KMS-11 (cell line): ENCODE measurements at regions not wholly inside any gene's neighbourhood (a gene's known extent, or its start where the extent isn't known, plus 50 kb on each side); places are given as distances from the start of the nearest gene placed in this dataset.

Experiments used
- H2AFZ ChIP-seq: fragments of 200-600 bp; sonication (generic); 2 replicates; pipeline ENCODE4 v1.6.1; 2016; ENCODE audit warnings: antibody characterized with exemption, mixed run types, low read depth
- H3K27ac ChIP-seq: fragments of 200-600 bp; sonication (generic); 2 replicates; pipeline ENCODE4 v1.6.1; 2016; ENCODE audit warnings: mild to moderate bottlenecking, mixed run types
- H3K27me3 ChIP-seq: fragments of 200-600 bp; sonication (generic); 2 replicates; pipeline ENCODE4 v1.6.1; 2017; ENCODE audit warnings: mild to moderate bottlenecking, low read depth, mixed run types, moderate library complexity; ENCODE audit not compliant: insufficient read depth
- H3K36me3 ChIP-seq: fragments of 200-600 bp; sonication (generic); 2 replicates; pipeline ENCODE4 v1.6.1; 2017; ENCODE audit warnings: mild to moderate bottlenecking, mixed run types; ENCODE audit not compliant: insufficient read depth
- H3K4me1 ChIP-seq: fragments of 200-600 bp; sonication (generic); 2 replicates; pipeline ENCODE4 v1.6.1; 2016; ENCODE audit warnings: mild to moderate bottlenecking, low read depth, mixed run types; ENCODE audit not compliant: poor library complexity, severe bottlenecking
- H3K4me2 ChIP-seq: fragments of 200-600 bp; sonication (generic); 2 replicates; pipeline ENCODE4 v1.7.0; 2016; ENCODE audit warnings: mild to moderate bottlenecking, mixed run types
- H3K4me3 ChIP-seq: fragments of 200-600 bp; sonication (generic); IDR thresholded peaks from 2 replicates; pipeline ENCODE4 v1.6.1; 2017; ENCODE audit warnings: low read depth, low read length, mixed read lengths; ENCODE audit not compliant: insufficient read depth
- H3K79me2 ChIP-seq: fragments of 200-600 bp; sonication (generic); 2 replicates; pipeline ENCODE4 v1.6.1; 2016; ENCODE audit warnings: low read depth, mixed run types; ENCODE audit not compliant: insufficient read depth
- H3K9ac ChIP-seq: fragments of 200-600 bp; sonication (generic); 2 replicates; pipeline ENCODE4 v1.6.1; 2016; ENCODE audit warnings: mild to moderate bottlenecking, mixed run types
- H4K20me1 ChIP-seq: fragments of 200-600 bp; sonication (generic); 2 replicates; pipeline ENCODE4 v1.6.1; 2016; ENCODE audit warnings: mild to moderate bottlenecking, mixed run types; ENCODE audit not compliant: insufficient read depth
- TF ChIP-seq, protein P1 (sequence below): fragments of 200-600 bp; sonication (generic); conservative IDR thresholded peaks from 2 replicates; pipeline ENCODE4 v1.6.1; 2017; ENCODE audit warnings: low read depth, mild to moderate bottlenecking, antibody characterized with exemption, low read length, moderate library complexity, mixed read lengths

DNA sequence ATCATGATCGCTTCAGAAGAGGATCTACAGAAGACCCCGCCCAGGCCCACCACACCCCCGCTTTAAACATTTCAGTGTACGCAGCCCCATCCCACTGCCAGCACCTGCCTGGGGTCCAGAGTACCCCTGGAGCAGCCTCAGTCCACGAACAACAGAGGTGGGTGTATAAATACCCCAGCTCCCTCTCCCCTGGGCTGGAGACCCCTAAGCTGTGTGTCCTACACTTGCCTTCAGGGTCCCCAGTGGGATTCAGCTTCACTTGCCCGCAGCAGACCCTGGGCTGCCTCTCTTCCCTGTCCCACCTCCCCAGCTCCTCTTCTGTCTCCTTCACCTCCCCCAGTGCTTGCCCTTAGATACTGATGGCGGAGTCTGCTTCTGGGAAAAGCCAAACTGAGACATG lies 105.7 kb downstream of the RBFOX3 start:
- H3K27me3 ChIP-seq, result peaks cover 98% of the 10 kb centered on the region
- no peaks in the 10 kb centered on the region for H3K4me1 ChIP-seq
- no peaks in the 10 kb centered on the region for H3K36me3 ChIP-seq
- no peak overlapping the region for H3K4me2 ChIP-seq
- H3K9ac ChIP-seq, result no peak overlapping the region
- no peak overlapping the region for H3K4me3 ChIP-seq
- no peaks in the 10 kb centered on the region for H4K20me1 ChIP-seq
- H2AFZ ChIP-seq, result no peak overlapping the region
- TF ChIP-seq, protein P1, sequence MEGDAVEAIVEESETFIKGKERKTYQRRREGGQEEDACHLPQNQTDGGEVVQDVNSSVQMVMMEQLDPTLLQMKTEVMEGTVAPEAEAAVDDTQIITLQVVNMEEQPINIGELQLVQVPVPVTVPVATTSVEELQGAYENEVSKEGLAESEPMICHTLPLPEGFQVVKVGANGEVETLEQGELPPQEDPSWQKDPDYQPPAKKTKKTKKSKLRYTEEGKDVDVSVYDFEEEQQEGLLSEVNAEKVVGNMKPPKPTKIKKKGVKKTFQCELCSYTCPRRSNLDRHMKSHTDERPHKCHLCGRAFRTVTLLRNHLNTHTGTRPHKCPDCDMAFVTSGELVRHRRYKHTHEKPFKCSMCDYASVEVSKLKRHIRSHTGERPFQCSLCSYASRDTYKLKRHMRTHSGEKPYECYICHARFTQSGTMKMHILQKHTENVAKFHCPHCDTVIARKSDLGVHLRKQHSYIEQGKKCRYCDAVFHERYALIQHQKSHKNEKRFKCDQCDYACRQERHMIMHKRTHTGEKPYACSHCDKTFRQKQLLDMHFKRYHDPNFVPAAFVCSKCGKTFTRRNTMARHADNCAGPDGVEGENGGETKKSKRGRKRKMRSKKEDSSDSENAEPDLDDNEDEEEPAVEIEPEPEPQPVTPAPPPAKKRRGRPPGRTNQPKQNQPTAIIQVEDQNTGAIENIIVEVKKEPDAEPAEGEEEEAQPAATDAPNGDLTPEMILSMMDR, result no peak
- H3K27ac ChIP-seq, result no peak overlapping the region
- no peaks in the 10 kb centered on the region for H3K79me2 ChIP-seq

DNA sequence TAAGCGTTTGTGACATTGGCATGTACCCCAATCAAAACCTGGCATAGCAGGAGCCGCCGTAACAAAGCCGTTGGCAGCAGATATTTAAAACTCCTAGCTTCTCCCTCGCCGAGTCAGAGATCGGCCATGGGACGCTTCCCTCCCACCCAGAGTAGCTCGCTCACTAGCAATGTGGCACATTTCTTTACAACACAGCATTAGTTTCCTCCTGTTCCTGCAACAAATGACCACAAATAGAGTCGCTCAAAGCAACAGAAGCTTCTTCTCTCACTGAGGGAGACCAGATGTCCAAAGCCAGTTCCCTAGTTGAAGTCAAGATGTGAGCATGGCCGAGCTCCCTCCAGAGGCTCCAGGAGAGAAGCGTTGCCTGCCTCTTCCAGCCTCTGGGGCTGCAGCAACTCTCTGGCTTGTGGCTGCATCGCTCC lies 106.7 kb downstream of the RBFOX3 start:
- no peak overlapping the region for H2AFZ ChIP-seq
- TF ChIP-seq, protein P1, result no peak
- no peak overlapping the region for H3K4me2 ChIP-seq
- H3K36me3 ChIP-seq, result no peaks in the 10 kb centered on the region
- no peak overlapping the region for H3K9ac ChIP-seq
- no peaks in the 10 kb centered on the region for H4K20me1 ChIP-seq
- no peaks in the 10 kb centered on the region for H3K4me1 ChIP-seq
- no peak overlapping the region for H3K4me3 ChIP-seq
- H3K27me3 ChIP-seq, result peaks cover 98% of the 10 kb centered on the region
- H3K79me2 ChIP-seq, result no peaks in the 10 kb centered on the region
- no peak overlapping the region for H3K27ac ChIP-seq

DNA sequence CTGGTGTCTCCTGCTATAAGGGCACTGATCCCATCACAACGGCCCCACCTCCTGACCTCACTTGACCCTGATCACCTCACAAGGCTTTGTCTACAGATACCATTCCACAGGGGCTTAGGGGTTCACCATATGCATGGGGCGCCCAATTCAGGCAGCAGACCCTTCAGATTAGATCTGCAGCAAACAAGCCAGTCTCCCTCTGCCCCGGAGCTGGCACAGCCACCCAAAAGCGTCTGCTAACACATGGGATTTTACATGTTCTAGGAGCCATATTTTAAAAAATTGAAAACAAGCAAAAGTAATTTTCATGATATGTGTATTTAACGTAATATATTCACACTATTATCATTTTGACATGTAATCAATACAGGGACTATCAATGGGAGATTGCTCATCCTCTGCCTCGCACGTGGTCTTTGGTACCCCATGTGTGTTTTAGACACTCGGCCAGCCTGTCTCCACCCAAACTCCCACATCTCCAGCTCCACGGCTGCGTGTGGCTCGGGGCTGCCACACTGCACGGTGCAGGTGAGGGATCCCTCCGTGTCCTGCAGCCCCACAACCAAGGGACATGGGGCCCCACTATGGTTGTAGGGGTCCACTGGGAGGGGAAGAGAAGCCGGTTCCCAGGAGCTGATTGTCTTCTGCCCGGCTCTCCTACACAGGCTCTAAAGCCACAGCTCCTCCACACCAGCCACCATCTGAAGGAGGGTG lies 107.6 kb downstream of the RBFOX3 start:
- H3K27me3 ChIP-seq, result peaks cover 89% of the 10 kb centered on the region

DNA sequence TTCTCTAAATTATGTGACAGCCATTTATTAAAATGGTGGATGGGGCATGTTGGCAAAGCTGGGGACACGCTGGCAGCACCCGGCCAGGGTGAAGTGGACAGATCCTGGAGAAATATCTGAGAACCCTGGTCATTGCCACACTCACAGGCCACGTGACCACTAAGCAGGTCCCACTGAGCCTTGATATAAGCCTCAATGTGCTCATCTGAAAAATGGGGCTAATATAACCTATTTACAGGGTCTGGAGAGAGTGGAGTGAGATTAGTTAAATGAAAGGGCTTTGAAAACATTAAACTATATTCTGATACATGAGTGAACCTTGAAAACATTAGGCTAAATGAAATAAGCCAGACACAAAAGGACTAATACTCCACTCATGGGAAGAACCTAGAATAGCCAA lies 108.9 kb downstream of the RBFOX3 start:
- TF ChIP-seq, protein P1, result no peak
- H4K20me1 ChIP-seq, result no peaks in the 10 kb centered on the region
- no peaks in the 10 kb centered on the region for H3K36me3 ChIP-seq
- no peak overlapping the region for H2AFZ ChIP-seq
- no peaks in the 10 kb centered on the region for H3K79me2 ChIP-seq
- H3K9ac ChIP-seq, result no peak overlapping the region
- no peak overlapping the region for H3K27ac ChIP-seq
- no peak overlapping the region for H3K4me3 ChIP-seq
- no peak overlapping the region for H3K4me2 ChIP-seq
- peaks cover 84% of the 10 kb centered on the region for H3K27me3 ChIP-seq
- H3K4me1 ChIP-seq, result no peaks in the 10 kb centered on the region

More for the DNA sequence above, 107.6 kb downstream of the RBFOX3 start:
- Histone ChIP-seq H4K20me1 (no peaks in the 10 kb centered on the region), H2AFZ (no peak overlapping the region), H3K36me3 (no peaks in the 10 kb centered on the region), H3K4me1 (no peaks in the 10 kb centered on the region), H3K4me2 (no peak overlapping the region), H3K79me2 (no peaks in the 10 kb centered on the region), H3K27ac (no peak overlapping the region), H3K9ac (no peak overlapping the region), H3K4me3 (no peak overlapping the region)
- TF ChIP-seq, protein P1, result no peak
